ENCODE measurements at regions not wholly inside any gene's neighbourhood (a gene's known extent, or its start where the extent isn't known, plus 50 kb on each side); places are given as distances from the start of the nearest gene placed in this dataset.

GRCh38 chr3:153658136-153658535 lies 463.1 kb upstream of the ARHGEF26 start:
- no peak for DNase-seq (ENCODE audit: low read depth)

DNA sequence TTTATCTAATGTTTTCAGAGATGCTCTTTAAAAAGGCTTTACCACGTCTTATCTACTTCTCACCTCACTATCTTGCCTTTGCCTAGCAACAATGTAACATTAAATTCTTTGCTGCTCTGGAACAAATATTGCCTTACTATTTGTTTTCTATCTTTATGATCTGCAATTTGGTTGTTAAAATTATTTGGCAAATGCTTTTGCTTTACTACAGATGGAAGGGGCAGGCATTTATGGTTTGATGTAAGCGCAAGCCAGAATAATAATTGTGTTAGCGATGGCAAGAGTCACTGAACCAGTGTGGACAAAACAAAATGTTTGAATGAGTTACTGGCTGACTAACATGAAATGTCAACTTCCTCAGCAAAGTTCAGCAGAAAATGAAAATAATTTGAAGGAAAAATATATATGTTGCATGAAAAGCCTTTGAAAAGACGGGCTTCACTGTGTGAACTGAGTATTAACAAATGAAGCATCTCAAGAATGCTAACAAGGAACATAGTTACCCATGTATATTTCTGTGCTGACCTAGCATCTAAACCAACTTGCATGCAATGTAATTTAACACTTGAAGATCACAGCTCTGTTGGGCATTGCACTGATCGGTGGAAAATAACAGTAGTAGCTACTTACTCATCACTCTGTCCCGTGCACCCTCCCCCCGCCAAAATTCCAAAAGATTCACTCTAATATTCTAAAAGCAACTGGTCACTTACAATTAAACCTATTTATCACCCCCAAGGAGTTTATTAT lies 454.0 kb upstream of the ARHGEF26 start:
- DNase-seq (ENCODE audit: low read depth): no peak

DNA sequence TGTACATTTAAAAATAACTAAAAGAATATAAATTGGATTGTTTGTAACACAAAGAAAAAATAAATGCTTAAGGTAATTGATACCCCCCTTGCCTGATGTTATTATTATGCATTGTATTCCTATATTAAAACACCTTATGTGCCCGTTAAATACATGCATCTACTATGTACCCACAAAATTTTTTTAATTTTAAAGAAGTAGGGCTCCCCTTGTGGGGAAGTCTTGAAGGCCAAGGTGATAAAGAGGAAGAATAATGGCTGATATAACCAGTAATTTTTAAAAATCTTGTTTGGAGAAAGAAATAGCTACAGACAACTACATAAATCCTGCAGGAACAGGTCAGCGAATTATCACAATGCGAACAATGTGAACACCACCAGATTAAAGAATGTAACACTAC lies 451.7 kb upstream of the ARHGEF26 start:
- no peak for DNase-seq (ENCODE audit: low read depth)

DNA sequence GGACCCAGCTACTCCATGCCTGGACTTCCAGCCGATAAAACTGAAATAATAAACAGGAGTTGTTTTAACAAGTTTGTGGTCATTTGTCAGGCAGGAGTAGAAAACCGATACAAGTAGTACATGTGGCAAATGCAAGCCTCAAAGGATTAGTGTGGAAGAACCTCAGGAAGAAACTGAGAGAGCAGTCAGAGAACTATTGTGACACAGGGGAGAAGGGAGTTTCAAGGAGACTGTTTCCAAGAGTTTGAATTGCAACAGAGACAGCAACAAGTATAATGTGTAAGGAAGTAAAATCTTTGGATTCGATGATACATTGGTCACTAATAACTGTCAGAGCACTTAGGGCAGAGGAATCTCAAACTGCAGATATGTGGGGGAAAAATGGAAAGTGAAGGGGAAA lies 450.6 kb upstream of the ARHGEF26 start:
- no peak for DNase-seq (ENCODE audit: low read depth)

DNA sequence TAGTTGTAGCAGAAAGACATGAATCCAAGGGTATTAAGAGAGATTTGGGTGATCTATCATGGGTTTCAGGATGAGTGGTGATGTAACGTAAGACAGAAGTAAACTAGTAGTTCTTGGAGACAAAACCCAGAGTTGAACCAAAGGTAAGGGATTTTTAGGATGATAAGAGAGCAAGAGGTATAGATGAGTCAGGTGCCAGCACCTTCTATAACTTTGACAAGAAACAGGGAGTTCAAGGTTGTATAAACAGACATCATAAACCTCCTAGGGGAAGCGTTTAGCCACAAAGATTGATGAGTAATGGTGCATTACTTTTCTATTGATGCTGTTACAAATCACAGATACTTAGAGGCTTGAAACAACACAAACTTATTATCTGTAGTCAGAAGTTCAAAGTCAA lies 447.3 kb upstream of the ARHGEF26 start:
- DNase-seq (ENCODE audit: low read depth): no peak

DNA sequence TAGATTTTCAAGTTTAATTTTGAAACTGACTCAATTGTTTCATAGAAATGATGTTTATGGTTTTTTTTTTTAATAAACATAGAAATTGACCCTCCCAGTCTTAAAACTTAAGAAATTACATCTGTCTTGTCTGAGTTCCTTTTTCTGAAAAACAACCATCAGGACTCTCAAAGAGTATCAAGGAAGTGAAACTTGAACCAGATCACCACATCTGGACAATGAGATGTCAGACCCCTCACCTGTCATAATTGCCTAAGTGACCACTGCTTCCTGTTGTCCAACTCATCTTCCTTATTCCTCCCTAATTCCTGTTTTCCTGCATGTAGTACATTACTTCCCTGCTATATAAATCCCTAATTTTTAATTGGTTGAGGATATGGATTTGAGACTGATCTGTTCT lies 441.5 kb upstream of the ARHGEF26 start:
- no peak for DNase-seq (ENCODE audit: low read depth)

DNA sequence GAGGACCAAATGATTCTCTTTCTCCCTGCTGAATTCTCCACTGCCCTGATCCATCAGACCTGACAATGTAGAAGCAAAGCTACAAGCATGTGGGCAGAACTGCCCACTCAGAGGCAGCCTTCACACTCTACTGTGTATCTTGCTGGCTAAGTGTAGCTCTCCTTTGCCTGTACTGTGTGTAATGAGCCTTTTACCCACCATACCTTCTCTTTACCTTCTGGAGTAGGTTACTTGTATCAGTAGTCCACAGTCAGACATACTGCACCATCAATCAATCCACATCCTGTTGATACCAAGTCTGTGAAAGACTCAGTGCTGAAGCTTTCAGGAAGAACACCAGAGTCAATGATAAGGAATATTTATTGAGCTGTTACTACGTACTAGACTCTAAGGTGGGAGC lies 440.7 kb upstream of the ARHGEF26 start:
- no peak for DNase-seq (ENCODE audit: low read depth)

DNA sequence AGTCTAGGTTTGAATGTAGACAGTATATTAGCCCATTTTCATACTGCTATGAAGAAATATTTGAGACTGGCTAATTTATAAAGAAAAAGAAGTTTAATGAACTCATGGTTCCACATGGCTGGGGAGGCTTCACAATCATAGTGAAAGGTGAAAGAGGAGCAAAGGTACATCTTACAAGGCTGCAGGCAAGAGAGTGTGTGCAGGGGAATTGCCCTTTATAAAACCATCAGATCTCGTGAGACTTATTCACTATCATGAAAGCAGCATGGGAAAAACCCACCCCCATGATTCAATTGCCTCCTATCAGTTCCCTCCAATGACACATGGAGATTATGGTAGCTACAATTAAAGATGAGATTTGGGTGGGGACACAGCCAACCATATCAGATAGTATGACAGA lies 440.1 kb upstream of the ARHGEF26 start:
- no peak for DNase-seq (ENCODE audit: low read depth)

DNA sequence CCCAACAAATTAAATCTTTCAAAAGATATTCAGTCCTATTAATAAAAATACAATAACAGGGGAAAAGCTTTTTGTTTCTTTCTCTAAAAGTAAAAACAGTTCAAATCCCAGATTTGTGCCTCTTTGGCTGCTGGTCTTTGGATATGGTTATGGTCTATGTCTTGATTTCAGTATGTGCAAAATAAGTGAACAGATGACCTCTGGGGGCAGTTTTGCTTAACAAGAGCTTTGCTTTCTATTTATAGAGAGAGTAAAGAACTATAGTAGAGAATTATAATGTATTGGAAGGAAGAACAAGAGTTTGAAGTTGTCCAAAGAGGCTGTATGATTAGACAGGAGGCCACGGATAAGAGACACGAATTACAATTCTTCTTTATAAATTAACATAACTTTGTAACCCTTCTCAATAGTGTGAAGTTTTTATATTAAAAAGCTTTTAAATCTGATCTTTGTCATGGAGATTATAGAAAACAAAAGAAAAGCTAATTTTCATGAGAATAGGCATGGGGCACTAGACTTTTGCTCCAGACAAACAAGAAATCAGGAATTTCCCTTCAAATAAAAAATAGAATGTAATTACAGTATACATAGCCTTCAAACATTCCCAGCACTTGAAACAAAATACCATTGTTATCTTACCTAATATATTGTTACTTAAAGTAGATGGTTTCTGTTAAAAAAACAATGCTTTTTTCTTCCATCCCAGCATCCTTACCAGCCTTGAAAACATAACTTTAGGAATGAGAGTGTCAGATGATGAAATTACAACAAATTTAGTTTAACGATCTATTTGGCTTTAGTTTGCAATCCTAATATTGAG lies 432.7 kb upstream of the ARHGEF26 start:
- no peak for DNase-seq (ENCODE audit: low read depth)

DNA sequence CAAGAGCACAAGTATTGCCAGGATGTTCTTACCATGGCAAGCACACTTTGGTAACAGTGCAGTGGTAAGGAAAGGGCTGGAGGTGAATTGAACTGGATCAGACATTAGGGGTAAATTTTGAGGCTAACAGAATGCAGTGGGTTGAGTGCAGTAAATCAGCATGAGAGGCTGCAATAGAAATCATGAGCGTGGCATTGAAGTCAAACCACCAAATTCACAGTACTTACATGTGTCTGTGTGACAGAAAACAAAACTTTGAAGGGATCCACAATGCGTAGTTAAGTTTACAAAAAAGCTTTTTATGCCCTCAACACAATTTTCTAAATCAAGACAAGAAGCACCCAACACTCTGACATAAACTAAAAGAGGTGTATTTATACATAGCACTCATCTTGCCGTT lies 428.0 kb upstream of the ARHGEF26 start:
- no peak for DNase-seq (ENCODE audit: low read depth)

GRCh38 chr3:153702106-153702505 lies 419.1 kb upstream of the ARHGEF26 start:
- no peak for DNase-seq (ENCODE audit: low read depth)

DNA sequence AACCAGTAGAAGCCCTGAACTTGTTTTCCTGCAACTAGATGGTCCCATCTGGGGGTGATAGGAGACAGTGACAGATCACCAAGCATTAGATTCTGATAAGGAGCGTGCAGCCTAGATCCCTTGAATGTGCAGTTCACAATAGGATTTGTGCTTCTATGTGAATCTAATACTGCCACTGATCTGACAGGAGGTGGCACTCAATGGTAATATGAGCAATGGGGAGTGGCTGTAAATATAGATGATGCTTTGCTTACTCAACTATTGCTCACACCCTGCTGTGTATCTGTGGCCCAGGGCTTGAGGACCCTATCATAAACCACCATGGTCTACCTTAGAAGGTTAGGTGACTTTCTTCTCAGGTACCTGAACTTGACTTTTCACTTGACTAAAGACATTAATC lies 417.1 kb upstream of the ARHGEF26 start:
- DNase-seq (ENCODE audit: low read depth): no peak

GRCh38 chr3:153706706-153707105 lies 414.5 kb upstream of the ARHGEF26 start:
- no peak for DNase-seq (ENCODE audit: low read depth)

GRCh38 chr3:153714016-153714415 lies 407.2 kb upstream of the ARHGEF26 start:
- DNase-seq (ENCODE audit: low read depth): no peak

DNA sequence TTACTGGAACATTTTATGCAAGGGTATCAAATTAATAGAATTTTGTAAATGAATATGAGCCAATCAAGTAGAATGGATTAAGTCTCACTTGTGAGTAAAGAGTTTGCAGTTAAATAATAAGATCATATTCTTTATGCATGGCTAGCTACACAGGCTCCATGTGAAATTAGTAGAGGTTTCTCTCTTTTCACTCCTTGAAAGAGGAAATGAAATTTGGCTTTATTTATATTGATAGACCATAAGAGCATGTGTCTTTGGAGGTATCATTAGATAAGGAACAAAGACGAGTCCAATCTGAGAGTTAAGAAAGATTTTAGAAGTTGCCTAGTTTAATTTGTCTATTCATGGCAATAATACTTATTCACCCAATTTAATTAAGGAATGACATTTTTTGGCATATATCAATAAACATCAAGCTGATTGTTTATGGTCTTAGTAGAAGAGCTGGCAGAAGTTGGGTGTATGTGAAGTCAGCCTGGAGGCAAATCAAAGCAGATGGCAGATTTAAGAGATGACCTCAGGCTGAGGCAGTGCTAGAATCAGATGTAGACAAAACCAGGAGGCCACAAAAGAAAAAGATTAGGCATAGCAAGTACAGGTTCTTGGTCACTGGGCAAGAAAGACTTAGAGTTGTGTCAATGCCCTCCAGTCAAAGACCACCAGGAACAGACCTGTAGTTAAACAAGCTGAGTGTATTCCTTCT lies 406.5 kb upstream of the ARHGEF26 start:
- no peak for DNase-seq (ENCODE audit: low read depth)

DNA sequence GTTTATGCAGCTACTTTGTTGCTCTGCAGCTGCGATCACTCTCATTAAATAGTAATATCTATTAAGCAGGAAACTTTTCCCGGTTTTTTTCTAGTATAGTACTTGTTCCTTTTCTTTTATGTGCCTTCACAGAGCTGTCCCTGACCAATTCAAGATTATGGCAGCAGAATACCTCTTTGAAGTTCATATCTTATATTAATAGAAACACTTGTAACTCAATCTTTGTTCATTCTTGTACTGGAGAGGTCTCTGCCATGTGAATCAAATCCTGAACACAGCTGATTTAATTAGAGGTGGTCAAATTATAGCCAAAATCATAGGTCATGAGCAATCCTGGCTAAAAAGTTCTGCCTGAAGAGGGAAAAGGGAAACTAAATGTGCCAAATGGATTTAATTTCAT lies 399.0 kb upstream of the ARHGEF26 start:
- DNase-seq (ENCODE audit: low read depth): no peak

DNA sequence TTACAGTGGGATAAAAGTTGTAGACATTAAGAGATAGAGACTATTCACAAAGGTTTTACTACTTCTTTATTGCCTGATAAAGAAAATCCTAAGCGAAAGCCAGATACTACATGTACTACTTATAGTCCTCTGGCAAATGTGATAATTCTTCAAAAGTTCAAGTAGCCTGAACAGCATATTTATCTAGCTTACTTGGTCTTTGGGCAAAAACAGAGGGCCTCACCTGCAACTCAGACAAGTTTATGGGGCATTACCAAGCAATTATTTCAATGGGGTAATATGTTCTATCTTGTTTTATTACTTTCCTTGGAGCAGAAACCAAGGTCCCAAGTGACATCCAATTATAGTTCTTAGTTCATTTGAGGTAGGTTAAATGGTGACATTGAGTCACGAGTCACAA lies 390.1 kb upstream of the ARHGEF26 start:
- no peak for DNase-seq (ENCODE audit: low read depth)

- no peak for DNase-seq (ENCODE audit: low read depth)
Measured at GRCh38 chr3:153734777-153735551, 386.2 kb upstream of the ARHGEF26 start.

- DNase-seq (ENCODE audit: low read depth): no peak
Measured at GRCh38 chr3:153740109-153740508, 381.1 kb upstream of the ARHGEF26 start.

DNA sequence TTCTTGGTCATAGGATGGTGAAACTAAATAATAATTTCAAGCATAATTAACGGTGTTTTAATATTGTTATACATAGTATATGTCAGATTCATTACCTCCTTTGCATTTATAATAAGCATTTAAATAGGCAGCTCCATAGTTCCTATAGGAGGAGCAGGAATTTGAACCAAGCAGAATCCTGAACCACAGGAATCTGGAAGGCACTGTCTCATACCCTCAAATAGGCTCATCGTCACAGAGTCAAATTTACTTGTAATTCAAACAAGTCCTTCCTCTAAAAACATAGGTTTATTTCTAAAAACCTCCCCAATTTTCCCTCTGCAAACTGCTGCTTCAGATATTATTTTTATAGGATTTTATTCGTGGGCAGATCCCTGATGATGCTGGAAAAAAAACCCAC lies 376.3 kb upstream of the ARHGEF26 start:
- DNase-seq (ENCODE audit: low read depth): no peak

- no peak for DNase-seq (ENCODE audit: low read depth)
Measured at GRCh38 chr3:153746211-153746610, 375.0 kb upstream of the ARHGEF26 start.

DNA sequence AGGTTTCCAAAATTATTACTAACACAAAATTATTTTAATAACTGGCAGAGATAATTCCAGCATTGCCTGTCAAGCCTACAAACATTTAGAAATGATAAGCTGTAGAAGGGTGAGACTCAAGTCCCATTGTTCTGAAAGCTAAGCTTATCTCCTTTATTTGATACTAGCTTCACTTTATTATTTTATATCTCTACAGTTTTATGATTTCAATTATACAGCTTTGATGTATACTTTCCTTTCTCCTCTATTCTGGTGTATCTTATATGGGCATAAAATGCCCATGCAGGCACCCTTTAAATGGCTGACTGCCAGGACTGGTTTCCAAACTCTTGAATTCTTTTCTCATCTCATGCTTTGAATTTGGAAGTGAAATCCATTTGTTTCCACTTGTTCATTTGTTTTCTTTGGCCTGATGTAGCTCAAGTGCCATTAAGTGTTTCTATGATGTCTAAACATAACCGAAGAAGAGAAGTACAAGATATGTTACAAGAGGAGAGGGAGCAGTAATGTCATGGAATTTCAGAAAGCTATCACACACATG lies 372.1 kb upstream of the ARHGEF26 start:
- no peak for DNase-seq (ENCODE audit: low read depth)
